GM12878 (cell line): ENCODE measurements at regions not wholly inside any gene's neighbourhood (a gene's known extent, or its start where the extent isn't known, plus 50 kb on each side); places are given as distances from the start of the nearest gene placed in this dataset.

ENCODE experiments used
- CTCF ChIP-seq, 3 experiments: IDR thresholded peaks in 2 of 3; conservative IDR thresholded peaks in 1 of 3; 2 replicates each; pipeline ENCODE4 v1.5.1; 2011; ENCODE audit warnings: low read depth in 3 of 3, low read length in 3 of 3, mild to moderate bottlenecking in 3 of 3, control low read depth in 2 of 3, moderate library complexity in 2 of 3, inconsistent platforms in 1 of 3, mixed read lengths in 1 of 3; ENCODE audit not compliant: control insufficient read depth in 2 of 3, insufficient read depth in 1 of 3; ENCODE audit errors: extremely low read depth in 1 of 3
- PKNOX1 ChIP-seq: fragments of 450-650 bp; IDR thresholded peaks from 2 replicates; pipeline ENCODE4 v1.6.1; 2016; ENCODE audit warnings: mild to moderate bottlenecking
- POLR2AphosphoS5 ChIP-seq: IDR thresholded peaks from 2 replicates; pipeline ENCODE4 v1.6.1; 2011; ENCODE audit warnings: mild to moderate bottlenecking, low read length, inconsistent platforms
- RAD21 ChIP-seq: IDR thresholded peaks from 2 replicates; pipeline ENCODE4 v1.6.1; 2011; ENCODE audit warnings: mild to moderate bottlenecking, low read depth, low read length, moderate library complexity; ENCODE audit not compliant: insufficient read depth
- RFX5 ChIP-seq: IDR thresholded peaks from 2 replicates; pipeline ENCODE4 v1.6.1; 2011; ENCODE audit warnings: low read depth, low read length, improper control_type of control experiment

- TF ChIP-seq POLR2AphosphoS5 = no peak
- TF ChIP-seq CTCF (IDR thresholded peaks at IDR 0.05 in 2 of 3, conservative IDR thresholded peaks at IDR 0.05 in 1 of 3; ENCODE audit: control insufficient read depth in 2 of 3, extremely low read depth in 1 of 3, insufficient read depth in 1 of 3, low read depth in 3 of 3, low read length in 3 of 3) = no peak
- no peak for TF ChIP-seq RAD21
- TF ChIP-seq RFX5 = no peak
- TF ChIP-seq PKNOX1 = no peak
Observed at GRCh38 chr21:20667931-20668330, 330.3 kb upstream of the NCAM2 start.
